Neural progenitor cell (in vitro differentiated cells): ENCODE measurements at regions not wholly inside any gene's neighbourhood (a gene's known extent, or its start where the extent isn't known, plus 50 kb on each side); places are given as distances from the start of the nearest gene placed in this dataset.

Experiments
- CTCF ChIP-seq: fragments of 200-600 bp; sonication (generic); IDR thresholded peaks from 2 replicates; pipeline ENCODE4 v1.5.1; 2017; ENCODE audit warnings: antibody characterized with exemption, mild to moderate bottlenecking
- EZH2 ChIP-seq: fragments of 200-600 bp; sonication (generic); IDR thresholded peaks from 2 replicates; pipeline ENCODE4 v1.6.1; 2017; ENCODE audit warnings: antibody characterized with exemption, mild to moderate bottlenecking, moderate library complexity

- TF ChIP-seq CTCF (no peak), EZH2 (no peak)
These were observed 535.6 kb upstream of the GHITM start for GRCh38 chr10:83603708-83604107.
